Naive B cell (primary cell): ENCODE measurements at regions not wholly inside any gene's neighbourhood (a gene's known extent, or its start where the extent isn't known, plus 50 kb on each side); places are given as distances from the start of the nearest gene placed in this dataset.

Experiments used
- ATAC-seq, 2 donors: fragments of 150-1000 bp; cut with Tn5 transposase; 2 replicates each; pipeline ENCODE4 v1.10.0; 2021; ENCODE audit warnings: low read depth in 2 of 2, mild to moderate bottlenecking in 2 of 2, moderate library complexity in 2 of 2
- DNase-seq: peaks from one replicate; pipeline ENCODE4 v3.0.0; 2022
- H3K27ac Mint-ChIP-seq, 6 donors: one replicate each; pipeline ENCODE4 v1.8.0; 2020 to 2022; ENCODE audit warnings: mild to moderate bottlenecking in 6 of 6, mixed read lengths in 6 of 6, moderate library complexity in 5 of 6, inconsistent platforms in 2 of 6
- H3K27me3 Mint-ChIP-seq, 3 donors: one replicate each; pipeline ENCODE4 v1.8.0; 2021 to 2022; ENCODE audit warnings: mixed read lengths in 3 of 3, mild to moderate bottlenecking in 1 of 3
- H3K36me3 Mint-ChIP-seq, 2 donors: one replicate each; pipeline ENCODE4 v1.8.0; 2020 to 2022; ENCODE audit warnings: mixed read lengths in 2 of 2, inconsistent platforms in 1 of 2, mild to moderate bottlenecking in 1 of 2
- H3K4me1 Mint-ChIP-seq, 3 donors: one replicate each; pipeline ENCODE4 v1.8.0; 2020 to 2022; ENCODE audit warnings: mixed read lengths in 3 of 3, inconsistent platforms in 1 of 3, mild to moderate bottlenecking in 1 of 3, moderate library complexity in 1 of 3
- H3K4me3 Mint-ChIP-seq, 8 donors: one replicate each; pipeline ENCODE4 v1.8.0; 2020 to 2022; ENCODE audit warnings: mild to moderate bottlenecking in 8 of 8, mixed read lengths in 8 of 8, moderate library complexity in 8 of 8, inconsistent platforms in 2 of 8
- H3K9me3 Mint-ChIP-seq, 7 donors: one replicate each; pipeline ENCODE4 v1.8.0; 2020 to 2022; ENCODE audit warnings: mixed read lengths in 7 of 7, mild to moderate bottlenecking in 5 of 7, inconsistent platforms in 2 of 7, moderate library complexity in 1 of 7

GRCh38 chr18:38427234-38427633, 861.6 kb upstream of the CELF4 start:
- ATAC-seq (no peak), DNase-seq (no peak)
- Mint-ChIP-seq H3K27me3 (no peaks in the 10 kb centered on the region), H3K4me1 (no peaks in the 10 kb centered on the region), H3K9me3 (peaks cover 0 to 4% (median 0%) of the 10 kb centered on the region in 7 donors), H3K4me3 (no peak overlapping the region), H3K27ac (no peak overlapping the region), H3K36me3 (no peaks in the 10 kb centered on the region)

- no peak for ATAC-seq
- no peaks in the 10 kb centered on the region for H3K4me1 Mint-ChIP-seq
- H3K4me3 Mint-ChIP-seq: no peak overlapping the region
- no peak overlapping the region for H3K27ac Mint-ChIP-seq
- no peak for DNase-seq
- no peaks in the 10 kb centered on the region for H3K27me3 Mint-ChIP-seq
- peaks cover 0 to 4% (median 0%) of the 10 kb centered on the region in 7 donors for H3K9me3 Mint-ChIP-seq
- no peaks in the 10 kb centered on the region for H3K36me3 Mint-ChIP-seq
Measured at GRCh38 chr18:38421872-38422615, 856.4 kb upstream of the CELF4 start.

GRCh38 chr18:38421021-38421420, 855.4 kb upstream of the CELF4 start:
- H3K9me3 Mint-ChIP-seq: peaks cover 0 to 4% (median 0%) of the 10 kb centered on the region in 7 donors
- H3K27ac Mint-ChIP-seq: no peak overlapping the region
- no peaks in the 10 kb centered on the region for H3K27me3 Mint-ChIP-seq
- ATAC-seq (no peak), DNase-seq (no peak)
- no peaks in the 10 kb centered on the region for H3K36me3 Mint-ChIP-seq
- no peaks in the 10 kb centered on the region for H3K4me1 Mint-ChIP-seq
- no peak overlapping the region for H3K4me3 Mint-ChIP-seq

GRCh38 chr18:38420611-38421010, 855.0 kb upstream of the CELF4 start:
- no peaks in the 10 kb centered on the region for H3K27me3 Mint-ChIP-seq
- peaks cover 0 to 4% (median 0%) of the 10 kb centered on the region in 7 donors for H3K9me3 Mint-ChIP-seq

GRCh38 chr18:38415811-38416210, 850.2 kb upstream of the CELF4 start:
- H3K4me1 Mint-ChIP-seq: no peaks in the 10 kb centered on the region
- peaks cover 0 to 4% (median 0%) of the 10 kb centered on the region in 7 donors for H3K9me3 Mint-ChIP-seq
- no peaks in the 10 kb centered on the region for H3K36me3 Mint-ChIP-seq
- no peaks in the 10 kb centered on the region for H3K27me3 Mint-ChIP-seq
- ATAC-seq: no peak
- no peak overlapping the region for H3K27ac Mint-ChIP-seq
- no peak overlapping the region for H3K4me3 Mint-ChIP-seq
- no peak for DNase-seq

More at GRCh38 chr18:38420611-38421010, 855.0 kb upstream of the CELF4 start:
- ATAC-seq (no peak), DNase-seq (no peak)
- Mint-ChIP-seq H3K4me1 (no peaks in the 10 kb centered on the region), H3K36me3 (no peaks in the 10 kb centered on the region), H3K27ac (no peak overlapping the region), H3K4me3 (no peak overlapping the region)

GRCh38 chr18:38413193-38413592, 847.6 kb upstream of the CELF4 start:
- no peak overlapping the region for H3K4me3 Mint-ChIP-seq

GRCh38 chr18:38406607-38407006, 841.0 kb upstream of the CELF4 start:
- peaks cover 2 to 12% (median 4%) of the 10 kb centered on the region in 7 donors for H3K9me3 Mint-ChIP-seq
- no peak overlapping the region for H3K4me3 Mint-ChIP-seq
- no peaks in the 10 kb centered on the region for H3K4me1 Mint-ChIP-seq
- ATAC-seq (no peak), DNase-seq (no peak)
- no peaks in the 10 kb centered on the region for H3K27me3 Mint-ChIP-seq
- H3K27ac Mint-ChIP-seq: no peak overlapping the region
- H3K36me3 Mint-ChIP-seq: no peaks in the 10 kb centered on the region

More at GRCh38 chr18:38413193-38413592, 847.6 kb upstream of the CELF4 start:
- Mint-ChIP-seq H3K4me1 (no peaks in the 10 kb centered on the region), H3K9me3 (peaks cover 0 to 8% (median 4%) of the 10 kb centered on the region in 7 donors), H3K27ac (no peak overlapping the region), H3K27me3 (no peaks in the 10 kb centered on the region), H3K36me3 (no peaks in the 10 kb centered on the region)
- DNase-seq (no peak), ATAC-seq (no peak)

- H3K27me3 Mint-ChIP-seq: no peaks in the 10 kb centered on the region
- no peaks in the 10 kb centered on the region for H3K36me3 Mint-ChIP-seq
- ATAC-seq (no peak), DNase-seq (no peak)
- H3K4me1 Mint-ChIP-seq: no peaks in the 10 kb centered on the region
- H3K27ac Mint-ChIP-seq: no peak overlapping the region
- H3K9me3 Mint-ChIP-seq: peaks cover 0 to 5% (median 0%) of the 10 kb centered on the region in 7 donors
- no peak overlapping the region for H3K4me3 Mint-ChIP-seq
Measured at GRCh38 chr18:38402509-38402908, 836.9 kb upstream of the CELF4 start.

- no peaks in the 10 kb centered on the region for H3K36me3 Mint-ChIP-seq
- H3K9me3 Mint-ChIP-seq: peaks cover 0 to 4% (median 2%) of the 10 kb centered on the region in 7 donors
- no peak overlapping the region for H3K4me3 Mint-ChIP-seq
- no peak overlapping the region for H3K27ac Mint-ChIP-seq
- ATAC-seq (no peak), DNase-seq (no peak)
- H3K27me3 Mint-ChIP-seq: no peaks in the 10 kb centered on the region
- no peaks in the 10 kb centered on the region for H3K4me1 Mint-ChIP-seq
Measured at GRCh38 chr18:38397094-38397493, 831.5 kb upstream of the CELF4 start.

GRCh38 chr18:38386146-38386545, 820.5 kb upstream of the CELF4 start:
- Mint-ChIP-seq H3K9me3 (no peaks in the 10 kb centered on the region), H3K27me3 (no peaks in the 10 kb centered on the region), H3K36me3 (no peaks in the 10 kb centered on the region), H3K27ac (no peak overlapping the region), H3K4me1 (no peaks in the 10 kb centered on the region), H3K4me3 (no peak overlapping the region)
- DNase-seq (no peak), ATAC-seq (no peak)

GRCh38 chr18:38369772-38370690, 804.4 kb upstream of the CELF4 start:
- DNase-seq: no peak
- H3K27ac Mint-ChIP-seq: no peak overlapping the region
- peaks cover 0 to 5% (median 0%) of the 10 kb centered on the region in 7 donors for H3K9me3 Mint-ChIP-seq
- no peaks in the 10 kb centered on the region for H3K27me3 Mint-ChIP-seq
- H3K4me3 Mint-ChIP-seq: no peak overlapping the region
- ATAC-seq: no peak
- no peaks in the 10 kb centered on the region for H3K4me1 Mint-ChIP-seq
- H3K36me3 Mint-ChIP-seq: no peaks in the 10 kb centered on the region

- Mint-ChIP-seq H3K4me1 (no peaks in the 10 kb centered on the region), H3K9me3 (peaks cover 0 to 5% (median under 1%) of the 10 kb centered on the region in 7 donors), H3K27ac (no peak overlapping the region), H3K4me3 (no peak overlapping the region), H3K36me3 (no peaks in the 10 kb centered on the region), H3K27me3 (no peaks in the 10 kb centered on the region)
- DNase-seq (no peak), ATAC-seq (no peak)
Measured at GRCh38 chr18:38368886-38369285, 803.3 kb upstream of the CELF4 start.

- H3K4me3 Mint-ChIP-seq: no peak overlapping the region
- no peak overlapping the region for H3K27ac Mint-ChIP-seq
Measured at GRCh38 chr18:38368246-38368645, 802.6 kb upstream of the CELF4 start.

GRCh38 chr18:38367473-38367872, 801.9 kb upstream of the CELF4 start:
- DNase-seq: no peak
- Mint-ChIP-seq H3K9me3 (peaks cover 0 to 5% (median 0%) of the 10 kb centered on the region in 7 donors), H3K4me3 (no peak overlapping the region), H3K36me3 (no peaks in the 10 kb centered on the region), H3K4me1 (no peaks in the 10 kb centered on the region), H3K27me3 (no peaks in the 10 kb centered on the region), H3K27ac (no peak overlapping the region)
- ATAC-seq: no peak

More at GRCh38 chr18:38368246-38368645, 802.6 kb upstream of the CELF4 start:
- Mint-ChIP-seq H3K36me3 (no peaks in the 10 kb centered on the region), H3K27me3 (no peaks in the 10 kb centered on the region), H3K4me1 (no peaks in the 10 kb centered on the region), H3K9me3 (peaks cover 0 to 5% (median 0%) of the 10 kb centered on the region in 7 donors)
- ATAC-seq (no peak), DNase-seq (no peak)
